22Rv1 (cell line): ENCODE measurements at regions not wholly inside any gene's neighbourhood (a gene's known extent, or its start where the extent isn't known, plus 50 kb on each side); places are given as distances from the start of the nearest gene placed in this dataset.

Source experiments
- H3K27ac ChIP-seq: fragments of 450-650 bp; 2 replicates; pipeline ENCODE4 v1.5.1; 2017
- CTCF ChIP-seq: fragments of 450-650 bp; IDR thresholded peaks from 2 replicates; pipeline ENCODE4 v1.5.1; 2017; ENCODE audit warnings: mild to moderate bottlenecking
- ZFX ChIP-seq: fragments of 450-650 bp; IDR thresholded peaks from 2 replicates; pipeline ENCODE4 v1.6.1; 2017; ENCODE audit warnings: antibody characterized with exemption, borderline replicate concordance

- no peak for TF ChIP-seq ZFX
- no peak for TF ChIP-seq CTCF
- no peak overlapping the region for H3K27ac ChIP-seq
Observed at GRCh38 chr9:1877951-1878350, 137.2 kb upstream of the SMARCA2 start.

GRCh38 chr9:1878811-1879210, 136.3 kb upstream of the SMARCA2 start:
- no peak overlapping the region for H3K27ac ChIP-seq
- TF ChIP-seq ZFX (no peak), CTCF (no peak)

- TF ChIP-seq ZFX (no peak), CTCF (no peak)
- no peak overlapping the region for H3K27ac ChIP-seq
Observed at GRCh38 chr9:1879501-1879900, 135.6 kb upstream of the SMARCA2 start.

GRCh38 chr9:1880038-1880565, 135.0 kb upstream of the SMARCA2 start:
- no peak overlapping the region for H3K27ac ChIP-seq
- TF ChIP-seq ZFX, result no peak
- TF ChIP-seq CTCF, result no peak

- no peak overlapping the region for H3K27ac ChIP-seq
- TF ChIP-seq CTCF (no peak), ZFX (no peak)
Observed at GRCh38 chr9:1881708-1882295, 133.3 kb upstream of the SMARCA2 start.

- no peak for TF ChIP-seq CTCF
- no peak for TF ChIP-seq ZFX
- H3K27ac ChIP-seq, result no peak overlapping the region
Observed at GRCh38 chr9:1882711-1883403, 132.3 kb upstream of the SMARCA2 start.

GRCh38 chr9:1890201-1890600, 124.9 kb upstream of the SMARCA2 start:
- H3K27ac ChIP-seq, result no peak overlapping the region
- TF ChIP-seq ZFX, result no peak
- TF ChIP-seq CTCF, result no peak
